Parathyroid adenoma (tissue), 2 donors: ENCODE measurements at regions not wholly inside any gene's neighbourhood (a gene's known extent, or its start where the extent isn't known, plus 50 kb on each side); places are given as distances from the start of the nearest gene placed in this dataset.
"Not testable (repeated sequence)": the region's sequence is repeated elsewhere in the genome, so short reads cannot be mapped to it uniquely, and the experiment has no call there.

ENCODE experiments used
- H2AFZ ChIP-seq: fragments of 300-600 bp; sonication (generic); one replicate; pipeline ENCODE4 v1.7.0; 2017; ENCODE audit warnings: antibody characterized with exemption, mild to moderate bottlenecking
- H3K27ac ChIP-seq: fragments of 300-600 bp; sonication (generic); one replicate; pipeline ENCODE4 v1.7.0; 2017
- H3K27me3 ChIP-seq: fragments of 300-600 bp; sonication (generic); one replicate; pipeline ENCODE4 v1.7.0; 2017; ENCODE audit warnings: low read length; ENCODE audit not compliant: control insufficient read depth, insufficient read depth
- H3K36me3 ChIP-seq: fragments of 300-600 bp; sonication (generic); one replicate; pipeline ENCODE4 v1.7.0; 2017; ENCODE audit warnings: low read length; ENCODE audit not compliant: control insufficient read depth, insufficient read depth
- H3K4me1 ChIP-seq: fragments of 300-600 bp; sonication (generic); one replicate; pipeline ENCODE4 v1.7.0; 2017; ENCODE audit warnings: control low read depth
- H3K4me2 ChIP-seq: fragments of 300-600 bp; sonication (generic); one replicate; pipeline ENCODE4 v1.7.0; 2017; ENCODE audit warnings: low read length
- H3K4me3 ChIP-seq: fragments of 300-600 bp; sonication (generic); one replicate; pipeline ENCODE4 v1.7.0; 2017; ENCODE audit warnings: low read depth, low read length
- H3K79me2 ChIP-seq: fragments of 300-600 bp; sonication (generic); one replicate; pipeline ENCODE4 v1.7.0; 2017; ENCODE audit warnings: control low read depth
- H3K9ac ChIP-seq: fragments of 300-600 bp; sonication (generic); one replicate; pipeline ENCODE4 v1.7.0; 2017; ENCODE audit warnings: mild to moderate bottlenecking
- H3K9me3 ChIP-seq: fragments of 300-600 bp; sonication (generic); one replicate; pipeline ENCODE4 v1.7.0; 2017; ENCODE audit warnings: low read length; ENCODE audit not compliant: control insufficient read depth
- TF ChIP-seq, protein P1 (sequence below): fragments of 300-600 bp; sonication (generic); IDR thresholded peaks from one replicate; pipeline ENCODE4 v1.7.0; 2017; ENCODE audit warnings: antibody characterized with exemption, mild to moderate bottlenecking
- donor health status: primary hyperparathyroidism.

DNA sequence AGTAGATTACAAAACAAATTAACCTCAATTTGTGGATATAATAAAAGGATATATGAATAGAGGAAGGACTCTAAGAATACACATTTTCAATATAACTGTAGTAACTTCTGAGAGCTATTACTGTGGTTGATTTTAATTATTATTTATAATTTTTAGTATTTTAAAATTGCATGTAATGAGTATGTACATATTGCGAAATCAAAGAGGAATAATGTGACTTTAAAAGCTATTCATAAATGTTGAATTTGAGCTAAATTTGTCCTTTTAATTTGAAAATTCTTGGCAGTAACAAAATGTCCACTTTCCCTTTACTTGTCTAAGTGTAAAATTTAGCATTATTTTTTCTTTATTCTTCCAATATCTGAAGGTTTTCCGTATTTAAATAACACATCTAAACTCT is 750.6 kb upstream of the PCDH15 start:
- H3K4me1 ChIP-seq: no peaks in the 10 kb centered on the region
- H3K27ac ChIP-seq: no peak overlapping the region
- no peak overlapping the region for H3K9ac ChIP-seq
- H3K4me3 ChIP-seq: no peak overlapping the region
- H3K9me3 ChIP-seq: no peaks in the 10 kb centered on the region
- TF ChIP-seq, protein P1, sequence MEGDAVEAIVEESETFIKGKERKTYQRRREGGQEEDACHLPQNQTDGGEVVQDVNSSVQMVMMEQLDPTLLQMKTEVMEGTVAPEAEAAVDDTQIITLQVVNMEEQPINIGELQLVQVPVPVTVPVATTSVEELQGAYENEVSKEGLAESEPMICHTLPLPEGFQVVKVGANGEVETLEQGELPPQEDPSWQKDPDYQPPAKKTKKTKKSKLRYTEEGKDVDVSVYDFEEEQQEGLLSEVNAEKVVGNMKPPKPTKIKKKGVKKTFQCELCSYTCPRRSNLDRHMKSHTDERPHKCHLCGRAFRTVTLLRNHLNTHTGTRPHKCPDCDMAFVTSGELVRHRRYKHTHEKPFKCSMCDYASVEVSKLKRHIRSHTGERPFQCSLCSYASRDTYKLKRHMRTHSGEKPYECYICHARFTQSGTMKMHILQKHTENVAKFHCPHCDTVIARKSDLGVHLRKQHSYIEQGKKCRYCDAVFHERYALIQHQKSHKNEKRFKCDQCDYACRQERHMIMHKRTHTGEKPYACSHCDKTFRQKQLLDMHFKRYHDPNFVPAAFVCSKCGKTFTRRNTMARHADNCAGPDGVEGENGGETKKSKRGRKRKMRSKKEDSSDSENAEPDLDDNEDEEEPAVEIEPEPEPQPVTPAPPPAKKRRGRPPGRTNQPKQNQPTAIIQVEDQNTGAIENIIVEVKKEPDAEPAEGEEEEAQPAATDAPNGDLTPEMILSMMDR: no peak
- no peak overlapping the region for H3K4me2 ChIP-seq
- H2AFZ ChIP-seq: no peak overlapping the region
- H3K36me3 ChIP-seq: no peaks in the 10 kb centered on the region
- no peaks in the 10 kb centered on the region for H3K27me3 ChIP-seq
- no peaks in the 10 kb centered on the region for H3K79me2 ChIP-seq

- Histone ChIP-seq H3K4me2 (no peak overlapping the region), H3K4me1 (no peaks in the 10 kb centered on the region), H3K27me3 (no peaks in the 10 kb centered on the region), H2AFZ (no peak overlapping the region), H3K4me3 (no peak overlapping the region), H3K79me2 (no peaks in the 10 kb centered on the region), H3K27ac (no peak overlapping the region), H3K9me3 (no peaks in the 10 kb centered on the region), H3K9ac (no peak overlapping the region), H3K36me3 (no peaks in the 10 kb centered on the region)
- TF ChIP-seq, protein P1: no peak
Observed at GRCh38 chr10:55550236-55550635, 749.2 kb upstream of the PCDH15 start.

- not testable (repeated sequence) for H3K4me1 ChIP-seq, H3K9ac ChIP-seq, H3K79me2 ChIP-seq
Observed at GRCh38 chr10:55537497-55537896, 736.5 kb upstream of the PCDH15 start.

DNA sequence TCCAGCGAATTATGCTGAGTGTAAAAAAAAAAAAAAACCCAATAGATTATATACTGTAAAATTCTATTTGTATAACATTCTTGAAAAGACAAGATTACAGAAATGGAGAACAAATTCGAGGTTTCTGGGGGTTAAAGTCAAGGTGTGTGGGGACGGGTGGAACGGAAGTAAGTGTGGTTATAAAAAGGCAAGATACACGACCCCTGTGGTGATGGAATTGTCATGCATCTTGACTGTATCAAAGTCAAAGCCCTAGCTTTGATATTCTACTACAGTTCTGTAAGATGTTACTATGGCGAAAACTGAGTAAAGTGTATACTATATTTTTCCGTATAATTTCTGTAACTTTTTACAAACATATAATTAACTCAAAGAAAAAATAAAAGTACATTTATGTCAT is 718.2 kb upstream of the PCDH15 start:
- no peaks in the 10 kb centered on the region for H3K4me1 ChIP-seq
- no peak overlapping the region for H3K27ac ChIP-seq
- TF ChIP-seq, protein P1: no peak
- H3K9me3 ChIP-seq: no peaks in the 10 kb centered on the region
- H3K27me3 ChIP-seq: no peaks in the 10 kb centered on the region
- H3K4me2 ChIP-seq: no peak overlapping the region
- H3K9ac ChIP-seq: no peak overlapping the region
- H3K36me3 ChIP-seq: no peaks in the 10 kb centered on the region
- no peak overlapping the region for H3K4me3 ChIP-seq
- no peaks in the 10 kb centered on the region for H3K79me2 ChIP-seq
- H2AFZ ChIP-seq: no peak overlapping the region

More at GRCh38 chr10:55537497-55537896, 736.5 kb upstream of the PCDH15 start:
- H3K27me3 ChIP-seq, H3K4me3 ChIP-seq, H3K36me3 ChIP-seq, H3K27ac ChIP-seq, H3K9me3 ChIP-seq, H3K4me2 ChIP-seq, H2AFZ ChIP-seq: not testable (repeated sequence)

DNA sequence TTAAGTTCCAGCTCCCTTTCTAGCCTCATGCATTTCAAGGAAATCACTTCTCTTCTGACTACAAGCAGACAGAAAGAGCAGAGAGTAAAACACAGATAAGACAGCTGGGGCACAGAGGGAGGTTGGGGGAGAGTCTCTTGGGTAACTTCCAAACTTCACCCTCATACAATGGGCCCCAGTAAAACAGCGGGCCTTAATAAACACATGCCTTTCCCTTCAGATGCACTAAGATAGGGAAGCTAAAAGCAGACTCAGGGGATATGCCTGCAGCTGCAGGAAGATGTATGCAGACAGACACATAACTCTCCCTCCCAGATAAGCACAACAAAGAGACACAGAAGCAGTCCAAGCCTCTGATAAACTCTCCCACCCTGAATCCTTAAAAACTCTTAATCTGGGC is 717.4 kb upstream of the PCDH15 start:
- H3K27me3 ChIP-seq, H3K9ac ChIP-seq, H3K27ac ChIP-seq, H3K4me3 ChIP-seq, H3K4me1 ChIP-seq, H3K36me3 ChIP-seq, H3K79me2 ChIP-seq, H2AFZ ChIP-seq, H3K4me2 ChIP-seq, H3K9me3 ChIP-seq: not testable (repeated sequence)

- H3K9ac ChIP-seq: no peak overlapping the region
- no peaks in the 10 kb centered on the region for H3K79me2 ChIP-seq
- H3K4me2 ChIP-seq: peak overlapping the region; percentile 10
- H3K4me3 ChIP-seq: no peak overlapping the region
- no peaks in the 10 kb centered on the region for H3K9me3 ChIP-seq
- H3K4me1 ChIP-seq: no peaks in the 10 kb centered on the region
- H3K27me3 ChIP-seq: no peaks in the 10 kb centered on the region
- TF ChIP-seq, protein P1: no peak
- no peak overlapping the region for H2AFZ ChIP-seq
- no peak overlapping the region for H3K27ac ChIP-seq
- H3K36me3 ChIP-seq: no peaks in the 10 kb centered on the region
Observed at GRCh38 chr10:55509168-55509567, 708.1 kb upstream of the PCDH15 start.
